Spleen (tissue), 11 donors: ENCODE measurements at regions not wholly inside any gene's neighbourhood (a gene's known extent, or its start where the extent isn't known, plus 50 kb on each side); places are given as distances from the start of the nearest gene placed in this dataset.

Source experiments
- DNase-seq: peaks from one replicate; pipeline ENCODE4 v3.0.0-alpha.2; 2020
- H3K27ac ChIP-seq, 8 donors: fragments of 200-600 bp; sonication (generic) in 7 of 8; 1 replicate in 4 of 8; 2 replicates in 4 of 8; pipeline versions ENCODE4 v1.5.0 to v1.8.0; 2016 to 2021; ENCODE audit warnings: inconsistent platforms in 4 of 8, mild to moderate bottlenecking in 4 of 8, moderate library complexity in 1 of 8
- H3K27me3 ChIP-seq, 7 donors: fragments of 200-600 bp; sonication (generic) in 6 of 7; replicated peaks in 1 of 7; 1 replicate in 4 of 7; 2 replicates in 3 of 7; pipeline versions ENCODE4 v1.5.0 to v1.8.0; 2016 to 2021; ENCODE audit warnings: inconsistent platforms in 3 of 7, mild to moderate bottlenecking in 1 of 7
- H3K36me3 ChIP-seq, 6 donors: fragments of 200-600 bp; sonication (generic) in 5 of 6; 1 replicate in 4 of 6; 2 replicates in 2 of 6; pipeline versions ENCODE4 v1.5.0 to v1.8.0; 2016 to 2021; ENCODE audit warnings: inconsistent platforms in 2 of 6
- H3K4me1 ChIP-seq, 6 donors: fragments of 200-600 bp; sonication (generic) in 5 of 6; 1 replicate in 3 of 6; 2 replicates in 3 of 6; pipeline versions ENCODE4 v1.5.0 to v1.8.0; 2016 to 2021; ENCODE audit warnings: inconsistent platforms in 3 of 6
- H3K4me3 ChIP-seq, 8 donors: fragments of 200-600 bp; sonication (generic) in 7 of 8; 1 replicate in 4 of 8; 2 replicates in 4 of 8; pipeline versions ENCODE4 v1.5.0 to v1.8.0; 2016 to 2021; ENCODE audit warnings: inconsistent platforms in 4 of 8, mild to moderate bottlenecking in 4 of 8, moderate library complexity in 2 of 8
- H3K9me3 ChIP-seq, 8 donors: fragments of 200-600 bp; sonication (generic) in 7 of 8; 1 replicate in 4 of 8; 2 replicates in 4 of 8; pipeline versions ENCODE4 v1.5.0 to v1.8.0; 2016 to 2021; ENCODE audit warnings: inconsistent platforms in 4 of 8
- CTCF ChIP-seq, 11 experiments: fragments of 200-600 bp in 7 of 11; fragments of 450-650 bp in 4 of 11; sonication (generic) in 4 of 11; IDR thresholded peaks in 8 of 11; conservative IDR thresholded peaks in 3 of 11; 1 replicate in 7 of 11; 2 replicates in 4 of 11; pipeline versions ENCODE4 v1.4.0 to v1.8.0; 2016 to 2021; ENCODE audit warnings: antibody characterized with exemption in 11 of 11, inconsistent platforms in 4 of 11, mild to moderate bottlenecking in 1 of 11
- POLR2A ChIP-seq, 3 donors: fragments of 450-650 bp; IDR thresholded peaks; one replicate each; pipeline ENCODE4 v1.5.1; 2017; ENCODE audit warnings: antibody characterized with exemption in 3 of 3, mild to moderate bottlenecking in 1 of 3
- POLR2AphosphoS5 ChIP-seq, 3 donors: sonication (generic); formaldehyde crosslinking; IDR thresholded peaks; one replicate each; pipeline ENCODE4 v1.5.1; 2017; ENCODE audit warnings: antibody characterized with exemption in 3 of 3
- WGBS, 5 donors: extraction: QIAGEN DNeasy Blood & Tissue Kit in 3 of 5; methylation state at CpG; one replicate each; pipeline versions ENCODE4 v1.1.5 to v1.1.7; 2013 to 2018; 5-methylcytosine and 5-hydroxymethylcytosine counted together
- intact Hi-C: fragments of 100-400 bp; cut with DNase I; formaldehyde crosslinking; loops from one replicate; pipeline ENCODE4 v1.15.0; 2023; ENCODE audit warnings: low total_unique reads
- donor health status: healthy with polysubstance abuse.
- donor health status: DM: no; HTN: no; CAD: no; lungs with moderate emphysema.
- donor health status: DM: no; HTN: no; CAD: no.
- donor health status: Bipolar disorder and iron deficiency.
- donor health status: healthy.
- donor health status: DM: no; HTN: no; CAD: no.
- donor health status: DM: yes; HTN: yes; CAD: no.

GRCh38 chr3:22471557-22471956 lies 720.5 kb upstream of the ZNF385D start:
- H3K4me1 ChIP-seq = no peaks in the 10 kb centered on the region
- H3K27me3 ChIP-seq = no peaks in the 10 kb centered on the region
- no peak overlapping the region for H3K4me3 ChIP-seq
- TF ChIP-seq POLR2AphosphoS5 (IDR thresholded peaks at IDR 0.05) (no peak), CTCF (IDR thresholded peaks at IDR 0.05 in 8 of 11, conservative IDR thresholded peaks at IDR 0.05 in 3 of 11) (no peak), POLR2A (IDR thresholded peaks at IDR 0.05) (no peak)
- no peaks in the 10 kb centered on the region for H3K36me3 ChIP-seq
- DNase-seq = no peak
- H3K9me3 ChIP-seq = no peaks in the 10 kb centered on the region
- WGBS, 5 donors = 67 to 83% (median 75%) methylated on average over 4 of the region's 4 CpGs
- intact Hi-C loops = no loop called here
- no peak overlapping the region for H3K27ac ChIP-seq

- H3K36me3 ChIP-seq = no peaks in the 10 kb centered on the region
- no peak for DNase-seq
- 74 to 87% (median 77%) methylated on average over 8 of the region's 8 CpGs for WGBS, 5 donors
- intact Hi-C loops = no loop called here
- no peak overlapping the region for H3K4me3 ChIP-seq
- no peak overlapping the region for H3K27ac ChIP-seq
- TF ChIP-seq CTCF (IDR thresholded peaks at IDR 0.05 in 8 of 11, conservative IDR thresholded peaks at IDR 0.05 in 3 of 11) (no peak), POLR2A (IDR thresholded peaks at IDR 0.05) (no peak), POLR2AphosphoS5 (IDR thresholded peaks at IDR 0.05) (no peak)
- H3K9me3 ChIP-seq = no peaks in the 10 kb centered on the region
- no peaks in the 10 kb centered on the region for H3K27me3 ChIP-seq
- no peaks in the 10 kb centered on the region for H3K4me1 ChIP-seq
These were observed 723.9 kb upstream of the ZNF385D start for GRCh38 chr3:22474706-22475445.

- TF ChIP-seq POLR2A (IDR thresholded peaks at IDR 0.05) = no peak
- TF ChIP-seq POLR2AphosphoS5 (IDR thresholded peaks at IDR 0.05) = no peak
- TF ChIP-seq CTCF (IDR thresholded peaks at IDR 0.05 in 8 of 11, conservative IDR thresholded peaks at IDR 0.05 in 3 of 11) = no peak
- intact Hi-C loops = no loop called here
- Histone ChIP-seq H3K36me3 (no peaks in the 10 kb centered on the region), H3K4me3 (no peak overlapping the region), H3K4me1 (no peaks in the 10 kb centered on the region), H3K27me3 (no peaks in the 10 kb centered on the region), H3K9me3 (no peaks in the 10 kb centered on the region), H3K27ac (no peak overlapping the region)
- DNase-seq = no peak
- WGBS, 5 donors = 84 to 96% (median 92%) methylated on average over 3 of the region's 3 CpGs
These were observed 724.7 kb upstream of the ZNF385D start for GRCh38 chr3:22475665-22476240.

GRCh38 chr3:22476976-22477375 lies 726.0 kb upstream of the ZNF385D start:
- intact Hi-C loops = no loop called here
- Histone ChIP-seq H3K27ac (no peak overlapping the region), H3K9me3 (no peaks in the 10 kb centered on the region), H3K4me1 (no peaks in the 10 kb centered on the region), H3K36me3 (no peaks in the 10 kb centered on the region), H3K4me3 (no peak overlapping the region), H3K27me3 (no peaks in the 10 kb centered on the region)
- no peak for DNase-seq
- WGBS, 5 donors = 38 to 68% (median 65%) methylated on average over 1 of the region's 1 CpG
- no peak for TF ChIP-seq POLR2AphosphoS5 (IDR thresholded peaks at IDR 0.05)
- no peak for TF ChIP-seq POLR2A (IDR thresholded peaks at IDR 0.05)
- no peak for TF ChIP-seq CTCF (IDR thresholded peaks at IDR 0.05 in 8 of 11, conservative IDR thresholded peaks at IDR 0.05 in 3 of 11)
